GM21737 (cell line): ENCODE measurements at regions not wholly inside any gene's neighbourhood (a gene's known extent, or its start where the extent isn't known, plus 50 kb on each side); places are given as distances from the start of the nearest gene placed in this dataset.
"Not testable (repeated sequence)": the region's sequence is repeated elsewhere in the genome, so short reads cannot be mapped to it uniquely, and the experiment has no call there.

Source experiments
- ATAC-seq: cut with Tn5 transposase; IDR thresholded peaks from one replicate; pipeline ENCODE4 v1.9.1; 2021; ENCODE audit warnings: mild to moderate bottlenecking, moderate library complexity; ENCODE audit not compliant: unreplicated experiment

DNA sequence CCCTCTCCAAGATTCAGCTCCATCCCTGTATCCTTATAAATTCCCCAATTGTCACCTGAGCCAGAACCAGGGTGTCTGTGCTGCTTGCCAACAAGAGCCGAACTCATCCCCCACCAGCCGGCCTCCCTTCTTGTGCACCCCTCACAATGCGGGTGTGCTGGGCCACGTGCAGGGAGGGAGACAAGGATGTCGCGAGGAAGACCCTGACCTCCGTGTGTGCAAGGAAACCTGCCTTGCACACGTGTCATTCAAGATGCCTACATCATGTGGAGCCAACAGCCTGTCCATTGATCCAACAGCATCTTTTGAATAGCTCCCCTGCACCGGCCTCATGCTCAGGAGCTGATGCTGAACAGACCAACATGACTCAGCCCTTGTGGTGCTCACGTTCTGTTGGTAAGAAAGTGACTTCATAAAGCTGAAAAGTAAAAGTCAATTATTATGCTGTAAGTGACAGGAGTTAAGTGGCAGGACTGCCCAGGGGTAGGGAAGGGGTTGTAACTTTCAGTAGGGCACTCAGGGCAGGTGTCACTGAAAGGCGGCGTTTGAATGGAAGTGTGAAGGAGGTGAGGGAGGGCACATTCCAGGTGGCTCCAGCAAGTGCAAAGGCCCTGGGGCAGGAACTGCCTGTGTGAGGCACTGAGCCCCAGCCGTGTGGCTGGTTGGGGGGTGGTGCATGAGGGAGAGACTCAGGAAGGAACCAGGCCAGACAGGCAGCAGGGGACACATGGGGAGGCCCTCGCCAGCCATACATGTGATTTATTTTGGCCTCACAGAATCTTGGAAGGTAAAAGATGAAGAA is 302.2 kb downstream of the FOXL1 start:
- no peak for ATAC-seq

DNA sequence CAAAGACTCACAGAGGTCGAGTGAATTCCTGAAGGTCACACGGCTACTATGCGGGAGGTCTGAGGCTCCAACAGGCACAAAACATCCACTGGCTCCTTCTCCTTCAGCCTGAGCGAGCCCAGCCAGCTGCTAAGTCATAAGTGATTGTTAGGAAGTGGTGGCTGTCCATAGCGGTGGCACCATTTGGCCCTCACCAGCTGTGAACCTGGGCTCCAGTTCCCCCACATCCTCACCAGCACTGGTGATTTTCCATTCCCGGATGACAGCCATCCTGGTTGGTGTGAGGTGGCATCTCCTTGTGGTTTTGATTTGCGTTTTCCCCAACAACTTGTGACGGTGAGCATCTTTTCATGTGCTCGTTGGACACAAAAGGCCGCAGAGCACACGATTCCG is 302.8 kb downstream of the FOXL1 start:
- ATAC-seq, result no peak

DNA sequence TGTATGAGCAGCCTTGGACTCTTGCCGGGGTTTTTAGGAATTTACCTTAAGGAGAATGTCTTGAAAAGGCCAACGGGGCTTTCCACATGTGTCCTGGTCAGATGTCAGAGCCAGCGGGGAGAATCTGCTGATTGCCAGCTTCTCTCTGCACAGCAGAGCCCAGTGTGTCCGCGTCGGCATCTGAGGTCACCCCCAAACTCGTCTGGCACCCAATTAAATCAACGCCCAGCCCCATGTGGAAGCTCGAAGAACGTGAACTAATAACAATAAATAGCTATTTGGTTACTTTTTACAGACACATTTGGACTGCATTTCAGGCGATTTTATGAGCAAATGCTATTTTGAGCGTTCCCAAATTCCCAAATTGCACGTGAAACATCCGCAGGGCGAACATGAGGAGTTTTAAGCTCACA is 303.5 kb downstream of the FOXL1 start:
- ATAC-seq, result no peak

DNA sequence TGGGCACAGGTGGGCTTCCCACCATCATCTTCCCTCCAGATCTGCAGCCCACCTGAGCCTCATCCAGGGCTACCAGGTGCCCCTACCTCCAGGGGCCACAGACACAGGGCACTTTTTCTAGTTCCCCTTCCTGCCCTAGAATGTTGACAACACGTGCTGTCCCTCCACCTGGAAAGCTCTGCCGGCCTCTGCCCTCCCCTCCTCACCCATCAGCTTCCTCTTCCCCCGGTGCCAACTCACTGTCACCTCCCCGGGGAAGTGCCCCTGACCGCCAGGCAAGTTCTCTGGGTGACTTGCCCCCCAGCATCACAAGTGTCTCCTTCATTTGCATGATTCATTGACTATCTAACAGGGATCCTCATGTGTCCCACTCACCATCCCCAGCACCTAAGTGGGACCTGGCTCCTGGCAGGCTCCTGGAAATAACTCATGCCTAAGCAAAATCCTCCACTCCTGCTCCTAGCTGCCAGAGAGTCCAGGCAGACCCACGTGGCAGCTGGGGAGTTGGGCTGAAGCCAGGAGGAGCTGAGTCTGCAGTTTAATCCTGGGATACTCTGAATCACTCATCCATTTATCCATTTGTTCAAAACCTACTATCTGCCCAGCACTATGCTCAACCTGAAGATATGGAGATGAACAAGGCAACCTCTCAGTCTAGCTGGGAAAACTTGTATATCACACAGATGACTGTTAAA is 304.4 kb downstream of the FOXL1 start:
- ATAC-seq, result no peak

DNA sequence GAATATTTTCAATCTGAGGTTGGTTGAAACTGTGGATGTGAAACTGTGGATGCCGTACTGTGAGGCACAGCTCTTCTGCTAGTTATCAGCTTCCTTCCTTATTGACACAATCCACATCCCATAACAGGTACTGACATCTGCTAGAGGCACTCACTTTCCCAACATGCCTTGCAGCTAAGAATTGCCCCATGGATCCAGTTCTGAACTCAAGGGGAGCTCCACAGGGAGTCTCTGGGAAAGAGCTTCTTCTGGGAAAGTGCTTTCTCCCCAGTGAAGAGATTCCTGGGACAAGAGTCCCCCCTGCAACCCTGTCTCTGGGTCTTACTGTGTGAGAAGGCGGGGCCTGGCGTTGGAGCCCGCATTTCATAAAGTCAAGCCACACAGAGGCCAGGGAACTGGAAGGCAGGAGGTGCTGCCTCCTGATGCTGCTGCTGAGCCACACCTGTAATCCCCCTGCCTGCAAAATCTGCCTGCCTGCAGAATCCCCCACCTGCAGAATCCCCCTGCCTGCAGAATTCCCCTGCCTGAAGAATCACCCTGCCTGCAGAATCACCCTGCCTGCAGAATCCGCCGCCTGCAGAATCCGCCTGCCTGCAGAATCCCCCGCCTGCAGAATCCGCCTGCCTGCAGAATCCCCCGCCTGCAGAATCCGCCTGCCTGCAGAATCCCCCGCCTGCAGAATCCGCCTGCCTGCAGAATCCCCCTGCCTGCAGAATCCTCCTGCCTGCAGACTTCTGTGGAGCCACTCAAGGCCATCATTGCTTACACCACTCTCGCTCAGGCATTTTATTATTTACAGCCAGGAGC is 305.4 kb downstream of the FOXL1 start:
- no peak for ATAC-seq

DNA sequence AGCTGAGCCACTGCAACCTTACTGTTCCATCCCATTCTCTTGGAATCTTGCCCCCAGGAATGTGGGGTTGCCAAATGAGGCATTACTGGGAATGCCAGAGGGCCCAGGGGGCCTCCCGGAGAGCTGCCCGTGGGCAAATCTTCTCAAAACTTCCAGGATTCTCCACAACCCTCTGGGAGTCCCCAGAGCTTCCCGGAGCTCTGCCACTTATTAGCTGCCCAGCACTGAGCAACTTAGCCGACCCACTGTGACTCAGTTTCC is 306.0 kb downstream of the FOXL1 start:
- ATAC-seq, result no peak

DNA sequence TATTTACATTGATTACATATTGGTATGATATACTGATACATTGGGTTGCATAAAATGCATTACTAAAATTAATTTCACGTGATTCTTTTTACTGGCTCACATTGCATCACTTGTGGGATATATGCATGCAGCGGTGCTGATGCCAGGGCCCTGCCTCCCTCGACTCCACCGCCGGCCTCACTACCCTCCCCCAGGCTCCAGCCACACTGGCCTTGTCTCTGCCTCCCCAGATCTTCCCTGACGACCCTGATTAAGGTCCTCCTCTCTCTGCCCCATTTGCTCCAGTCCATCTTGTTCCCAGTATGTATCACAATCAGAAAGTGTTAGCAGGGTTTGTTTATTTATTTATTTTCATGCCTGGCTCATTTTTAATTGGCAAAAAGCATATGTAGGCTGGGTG is 306.8 kb downstream of the FOXL1 start:
- no peak for ATAC-seq

DNA sequence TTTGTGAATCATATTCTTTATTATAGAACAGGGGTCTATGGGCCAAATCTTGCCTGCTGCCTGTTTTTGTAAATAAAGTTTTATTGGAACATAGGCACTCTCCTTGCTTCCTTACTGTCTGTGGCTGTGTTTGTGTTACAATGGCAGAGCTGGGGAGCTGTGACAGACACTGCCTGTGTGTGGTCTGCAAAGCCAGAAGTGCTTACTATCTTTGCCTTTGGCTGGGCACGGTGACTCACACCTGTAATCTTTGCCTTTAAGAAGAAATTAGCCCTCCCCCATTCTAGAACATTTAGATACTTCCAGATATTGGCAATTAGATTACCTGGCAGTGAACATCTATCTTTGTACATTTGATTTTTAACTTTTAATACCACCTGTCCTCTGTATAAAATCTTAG is 308.3 kb downstream of the FOXL1 start:
- ATAC-seq, result no peak

DNA sequence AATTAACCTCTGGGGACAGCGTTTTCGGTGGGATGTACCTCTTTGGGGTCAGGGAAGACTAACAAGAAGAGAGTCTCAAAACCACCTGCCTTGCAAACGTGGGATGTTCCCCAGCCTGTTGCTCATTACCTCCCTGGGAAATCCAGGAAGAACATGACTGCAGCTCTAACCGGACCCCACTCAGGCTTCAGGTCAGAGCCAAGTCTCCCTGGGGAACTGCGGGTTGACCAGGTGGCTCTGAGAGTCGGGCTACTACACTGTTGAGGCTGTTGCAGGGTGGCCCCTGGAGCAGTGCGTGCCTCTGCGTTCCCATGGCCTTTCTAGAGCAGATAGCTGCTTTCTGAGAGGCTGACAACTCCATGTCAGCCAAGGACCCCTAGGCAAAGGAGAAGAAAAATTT is 309.1 kb downstream of the FOXL1 start:
- ATAC-seq, result no peak

DNA sequence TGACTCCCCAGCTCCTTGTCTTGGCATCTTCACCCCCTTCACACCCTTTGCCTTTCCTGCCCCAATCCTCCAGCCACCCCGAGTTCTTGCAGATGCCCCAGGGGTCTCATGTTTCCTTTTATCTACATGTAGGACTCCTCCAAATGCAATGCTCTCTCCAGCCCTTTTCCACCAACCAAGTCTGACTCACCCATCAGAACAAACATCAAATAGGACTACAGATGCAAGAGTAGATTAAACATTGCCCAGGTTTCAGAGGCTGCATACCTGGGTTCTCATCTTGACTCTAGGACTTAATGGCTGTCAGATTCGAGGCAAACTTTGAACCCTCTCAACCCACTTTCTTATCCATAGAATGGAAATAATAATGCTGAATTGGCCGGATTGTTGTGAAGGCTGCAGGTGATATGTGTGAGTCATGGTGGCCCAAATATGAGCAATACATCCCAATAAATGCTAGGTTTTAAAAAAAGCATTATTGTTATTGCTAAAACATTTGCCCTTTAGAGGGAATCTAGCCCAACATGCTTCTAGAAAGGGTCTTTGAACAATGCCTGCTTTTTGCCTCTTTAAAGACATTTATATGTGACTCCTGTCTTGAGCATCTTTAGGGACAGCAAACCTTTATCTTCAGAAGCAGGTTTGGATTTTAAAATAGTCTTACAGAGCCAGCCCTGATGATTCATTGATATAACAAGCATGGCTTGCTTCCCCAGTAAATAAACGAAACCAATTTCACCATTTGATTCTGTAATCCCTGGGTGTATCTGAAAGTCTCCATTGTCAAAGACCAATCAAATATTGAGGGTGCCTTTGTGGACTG is 310.1 kb downstream of the FOXL1 start:
- ATAC-seq, result no peak

DNA sequence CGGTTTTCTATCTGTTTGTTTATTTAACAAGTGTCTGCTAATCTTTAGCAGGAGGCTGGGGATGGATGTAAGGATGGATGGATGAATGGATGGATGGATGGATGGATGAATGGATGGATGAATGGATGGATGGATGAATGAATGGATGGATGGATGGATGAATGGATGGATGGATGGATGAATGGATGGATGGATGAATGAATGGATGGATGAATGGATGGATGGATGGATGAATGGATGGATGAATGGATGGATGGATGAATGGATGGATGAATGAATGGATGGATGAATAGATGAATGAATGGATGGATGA is 310.7 kb downstream of the FOXL1 start:
- not testable (repeated sequence) for ATAC-seq

DNA sequence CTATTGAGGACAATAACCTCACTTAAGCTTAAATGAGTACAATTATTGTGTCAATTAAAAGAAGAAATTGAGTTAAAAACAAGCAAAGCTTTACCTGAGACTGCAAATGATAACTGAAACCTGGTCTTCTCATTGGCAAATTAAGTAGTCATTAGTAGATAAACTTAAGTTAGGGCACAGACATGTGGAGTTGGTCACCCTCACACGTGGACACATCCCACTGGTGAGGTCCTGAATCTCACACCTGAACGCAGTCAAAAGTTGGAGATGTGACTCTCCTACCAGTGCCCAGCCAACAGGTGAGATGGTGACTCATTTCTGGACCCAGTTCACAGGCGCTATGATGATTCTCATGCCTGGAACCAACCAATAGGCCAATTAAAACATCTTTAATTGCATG is 311.6 kb downstream of the FOXL1 start:
- ATAC-seq, result no peak

DNA sequence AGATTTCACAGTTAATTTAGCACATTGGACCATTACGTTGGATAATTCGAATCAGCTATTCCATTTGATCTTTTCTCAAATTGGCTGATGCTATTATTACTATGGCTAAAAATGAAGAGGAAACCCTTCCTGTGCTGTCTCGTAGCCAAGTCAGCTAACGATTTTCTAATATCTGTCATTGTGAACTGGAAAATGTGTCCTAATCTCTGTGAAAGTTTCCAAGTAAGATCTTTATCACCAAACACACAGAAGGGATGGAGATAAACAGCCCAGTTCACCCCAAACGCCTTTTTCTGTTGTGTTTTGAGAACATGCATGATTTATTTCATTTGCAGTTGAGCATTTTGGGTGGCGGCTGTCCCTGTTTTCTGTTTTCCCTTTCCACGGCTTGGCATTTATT is 312.8 kb downstream of the FOXL1 start:
- no peak for ATAC-seq

DNA sequence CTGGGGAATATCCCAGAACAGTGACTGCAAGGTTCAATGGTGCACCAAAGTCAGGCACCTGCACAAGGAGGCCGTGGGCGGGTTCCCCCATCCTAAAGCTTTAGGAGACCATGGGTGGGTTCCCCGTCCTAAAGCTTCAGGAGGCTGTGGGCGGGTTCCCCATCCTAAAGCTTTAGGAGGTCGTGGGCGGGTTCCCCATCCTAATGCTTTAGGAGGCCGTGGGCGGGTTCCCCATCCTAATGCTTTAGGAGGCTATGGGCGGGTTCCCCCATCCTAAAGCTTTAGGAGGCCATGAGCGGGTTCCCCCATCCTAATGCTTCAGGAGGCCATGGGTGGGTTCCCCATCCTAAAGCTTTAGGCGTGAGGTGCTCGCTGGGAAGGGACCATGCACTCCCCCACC is 313.3 kb downstream of the FOXL1 start:
- no peak for ATAC-seq

DNA sequence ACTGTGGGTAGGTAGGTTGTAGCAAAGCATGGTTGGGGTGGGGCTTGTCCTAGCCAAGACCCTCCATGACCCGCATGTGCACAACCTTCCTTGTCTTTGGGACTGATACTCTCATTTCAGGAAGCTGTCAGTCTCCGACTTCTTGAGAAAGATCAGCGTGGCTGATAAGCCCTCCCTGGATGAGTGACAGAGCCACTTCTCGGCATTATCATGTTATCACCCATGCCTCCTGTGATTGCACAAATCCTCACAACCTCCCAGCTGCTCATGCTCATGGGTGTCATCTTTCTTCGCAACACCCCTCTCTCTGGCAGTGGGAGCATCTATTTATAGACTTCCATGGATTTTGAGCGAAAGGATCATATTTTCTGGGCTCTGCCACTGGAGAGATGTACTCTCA is 314.2 kb downstream of the FOXL1 start:
- no peak for ATAC-seq

DNA sequence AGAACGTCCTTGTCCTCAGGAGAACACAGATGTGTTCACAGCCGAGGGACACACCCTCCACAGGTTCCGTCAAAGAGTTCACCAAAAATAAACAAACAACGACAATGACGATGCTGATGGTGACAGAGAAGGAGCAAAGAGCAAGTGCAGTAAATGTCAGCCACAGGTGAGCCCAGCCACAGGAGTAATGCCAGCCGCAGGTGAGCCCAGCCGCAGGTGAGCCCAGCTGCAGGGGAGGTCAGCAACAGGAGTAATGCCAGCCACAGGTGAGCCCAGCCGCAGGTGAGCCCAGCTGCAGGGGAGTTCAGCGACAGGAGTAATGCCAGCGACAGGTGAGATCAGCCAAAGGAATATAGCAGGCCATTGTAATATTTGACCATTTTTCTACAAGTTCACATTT is 315.2 kb downstream of the FOXL1 start:
- no peak for ATAC-seq

DNA sequence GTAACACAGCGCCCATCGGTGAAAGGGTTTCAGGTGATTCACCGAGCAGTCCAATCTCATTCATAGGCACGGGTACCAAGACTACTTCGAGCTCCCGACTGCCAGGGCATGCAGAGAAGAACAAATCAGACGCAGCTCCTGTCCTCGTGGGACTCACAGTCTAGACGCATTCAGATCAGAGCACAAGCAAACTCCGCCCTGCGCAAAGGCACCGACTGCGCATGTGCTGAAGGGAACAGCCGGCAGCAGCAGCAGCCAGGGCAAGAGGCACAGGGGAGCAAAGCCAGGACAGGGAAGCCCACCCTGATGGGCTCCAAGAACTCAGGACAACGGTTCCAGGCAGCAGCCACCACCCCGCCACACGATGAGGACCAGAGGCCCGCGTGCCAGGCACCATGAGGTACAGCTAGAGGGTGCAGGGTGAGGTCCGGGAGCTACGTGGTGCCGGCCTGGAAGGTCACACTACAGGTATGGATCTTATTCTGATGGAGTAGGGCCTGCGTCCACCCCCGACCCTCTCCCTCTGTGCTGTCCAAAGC is 315.7 kb downstream of the FOXL1 start:
- ATAC-seq, result no peak

DNA sequence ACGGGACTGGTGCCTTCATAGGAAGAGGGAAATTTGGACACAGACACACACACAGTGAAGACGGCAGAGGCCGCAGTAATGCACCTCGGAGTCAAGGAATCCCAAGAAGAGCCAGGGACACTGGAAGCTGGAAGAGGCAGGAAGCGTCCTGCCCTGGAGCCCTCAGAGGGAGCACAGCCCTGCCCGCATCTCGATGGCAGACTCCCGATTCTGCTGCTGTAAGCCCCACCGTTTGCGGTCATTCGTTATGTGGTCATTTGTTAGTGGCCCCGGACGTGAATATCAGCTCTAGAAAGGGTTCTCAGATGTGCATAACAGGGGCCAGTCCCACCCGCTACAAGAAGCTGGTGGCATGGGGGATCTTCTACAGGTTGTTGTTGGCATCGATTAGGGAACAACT is 316.6 kb downstream of the FOXL1 start:
- ATAC-seq, result no peak

DNA sequence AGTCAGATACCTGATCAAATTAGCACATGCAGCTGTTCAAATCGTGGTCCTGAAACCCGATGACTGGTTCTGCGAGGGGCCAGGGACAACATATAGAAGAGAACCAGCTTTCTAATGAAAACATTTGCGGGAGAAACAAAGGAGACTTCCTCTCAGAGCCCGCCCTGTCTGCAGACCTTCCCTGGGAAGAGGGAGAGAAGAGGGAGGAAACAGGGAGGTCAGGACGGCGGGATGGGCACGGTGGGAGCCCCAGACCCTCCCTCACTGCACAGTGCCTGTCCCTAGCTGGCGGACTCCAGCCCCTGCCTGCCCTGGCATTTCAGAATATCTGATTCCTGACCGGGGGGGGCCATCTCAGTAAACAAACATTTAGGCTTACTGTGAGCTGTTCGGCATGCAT is 317.3 kb downstream of the FOXL1 start:
- ATAC-seq, result no peak

DNA sequence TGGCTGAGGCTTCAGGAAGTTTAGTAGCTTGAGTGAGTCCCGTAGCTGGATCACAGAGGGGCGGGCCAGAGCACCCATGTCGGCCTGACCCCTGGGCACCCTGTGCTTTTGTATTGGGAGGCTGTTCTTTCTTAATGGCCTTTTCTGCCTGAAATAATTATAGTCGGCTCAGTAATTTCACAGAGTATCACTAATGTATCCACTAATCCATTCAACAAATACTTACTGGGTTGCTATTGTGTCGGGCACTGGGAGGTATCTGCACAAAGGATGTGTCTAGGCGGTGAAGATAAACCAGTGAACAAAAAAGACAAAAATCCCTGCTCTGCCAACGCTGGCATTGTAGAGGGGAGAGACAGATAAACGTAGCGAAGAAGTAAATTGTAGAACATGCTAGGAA is 318.6 kb downstream of the FOXL1 start:
- ATAC-seq, result no peak

DNA sequence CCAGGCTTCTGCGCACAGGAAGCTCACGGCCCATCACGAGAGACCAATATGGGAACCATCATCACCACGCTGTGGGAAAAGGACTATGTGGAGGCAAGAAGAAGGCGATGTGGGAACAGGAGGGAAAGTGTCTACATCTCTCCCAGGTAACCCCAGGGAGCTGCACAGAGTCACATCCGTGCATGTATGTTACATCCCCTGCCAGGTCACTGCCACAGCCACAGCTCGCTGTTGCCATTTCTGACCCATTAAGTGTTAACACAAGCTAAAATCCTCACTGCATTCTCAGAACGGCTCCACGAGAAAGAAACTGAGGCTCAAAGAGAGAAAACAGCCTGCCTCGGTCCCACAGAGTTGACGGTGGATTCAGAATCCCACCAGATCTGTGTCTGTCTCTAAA is 319.1 kb downstream of the FOXL1 start:
- ATAC-seq, result no peak
